ENCODE measurements at regions not wholly inside any gene's neighbourhood (a gene's known extent, or its start where the extent isn't known, plus 50 kb on each side); places are given as distances from the start of the nearest gene placed in this dataset.

GRCh38 chr6:4582506-4583417 is 193.4 kb upstream of the CDYL start:
- Histone ChIP-seq H3K4me3 (ENCODE audit: low read depth, low read length, poor library complexity, severe bottlenecking) (no peak overlapping the region), H3K27ac (ENCODE audit: low read depth, low read length, poor library complexity, severe bottlenecking) (no peak overlapping the region), H3K79me2 (ENCODE audit: insufficient read depth, low read depth, low read length) (no peaks in the 10 kb centered on the region), H2AFZ (ENCODE audit: low read length) (no peak overlapping the region), H3K4me2 (ENCODE audit: low read length) (no peak overlapping the region), H3K9me2 (ENCODE audit: insufficient read depth, low read length) (no peaks in the 10 kb centered on the region), H4K20me1 (ENCODE audit: insufficient read depth, low read length) (no peaks in the 10 kb centered on the region), H3K36me3 (ENCODE audit: insufficient read depth, low read length) (no peaks in the 10 kb centered on the region), H3K4me1 (ENCODE audit: insufficient read depth, low read length, poor library complexity, severe bottlenecking) (no peaks in the 10 kb centered on the region), H3K9me3 (ENCODE audit: low read length) (no peaks in the 10 kb centered on the region)
- intact Hi-C loops (cut with micrococcal nuclease; ENCODE audit: unreplicated experiment): no loop called here
- ChIA-PET CTCF (ENCODE audit: unreplicated experiment) (no interaction called here), POLR2A (interaction anchor here (0.6 kb wide), 1 partner anchor 465 kb away, joined by 3 read pairs; no protein-coding TSS in a partner anchor)
- no peak for DNase-seq (ENCODE audit: low spot score)
- BruUV-seq (replicated peaks): no TSS peak
- TF ChIP-seq EZH2phosphoT487 (IDR thresholded peaks at IDR 0.05; ENCODE audit: borderline replicate concordance, low read depth, low read length): no peak
- TF ChIP-seq, protein P1, sequence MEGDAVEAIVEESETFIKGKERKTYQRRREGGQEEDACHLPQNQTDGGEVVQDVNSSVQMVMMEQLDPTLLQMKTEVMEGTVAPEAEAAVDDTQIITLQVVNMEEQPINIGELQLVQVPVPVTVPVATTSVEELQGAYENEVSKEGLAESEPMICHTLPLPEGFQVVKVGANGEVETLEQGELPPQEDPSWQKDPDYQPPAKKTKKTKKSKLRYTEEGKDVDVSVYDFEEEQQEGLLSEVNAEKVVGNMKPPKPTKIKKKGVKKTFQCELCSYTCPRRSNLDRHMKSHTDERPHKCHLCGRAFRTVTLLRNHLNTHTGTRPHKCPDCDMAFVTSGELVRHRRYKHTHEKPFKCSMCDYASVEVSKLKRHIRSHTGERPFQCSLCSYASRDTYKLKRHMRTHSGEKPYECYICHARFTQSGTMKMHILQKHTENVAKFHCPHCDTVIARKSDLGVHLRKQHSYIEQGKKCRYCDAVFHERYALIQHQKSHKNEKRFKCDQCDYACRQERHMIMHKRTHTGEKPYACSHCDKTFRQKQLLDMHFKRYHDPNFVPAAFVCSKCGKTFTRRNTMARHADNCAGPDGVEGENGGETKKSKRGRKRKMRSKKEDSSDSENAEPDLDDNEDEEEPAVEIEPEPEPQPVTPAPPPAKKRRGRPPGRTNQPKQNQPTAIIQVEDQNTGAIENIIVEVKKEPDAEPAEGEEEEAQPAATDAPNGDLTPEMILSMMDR (conservative IDR thresholded peaks at IDR 0.05; ENCODE audit: low read length): no peak

DNA sequence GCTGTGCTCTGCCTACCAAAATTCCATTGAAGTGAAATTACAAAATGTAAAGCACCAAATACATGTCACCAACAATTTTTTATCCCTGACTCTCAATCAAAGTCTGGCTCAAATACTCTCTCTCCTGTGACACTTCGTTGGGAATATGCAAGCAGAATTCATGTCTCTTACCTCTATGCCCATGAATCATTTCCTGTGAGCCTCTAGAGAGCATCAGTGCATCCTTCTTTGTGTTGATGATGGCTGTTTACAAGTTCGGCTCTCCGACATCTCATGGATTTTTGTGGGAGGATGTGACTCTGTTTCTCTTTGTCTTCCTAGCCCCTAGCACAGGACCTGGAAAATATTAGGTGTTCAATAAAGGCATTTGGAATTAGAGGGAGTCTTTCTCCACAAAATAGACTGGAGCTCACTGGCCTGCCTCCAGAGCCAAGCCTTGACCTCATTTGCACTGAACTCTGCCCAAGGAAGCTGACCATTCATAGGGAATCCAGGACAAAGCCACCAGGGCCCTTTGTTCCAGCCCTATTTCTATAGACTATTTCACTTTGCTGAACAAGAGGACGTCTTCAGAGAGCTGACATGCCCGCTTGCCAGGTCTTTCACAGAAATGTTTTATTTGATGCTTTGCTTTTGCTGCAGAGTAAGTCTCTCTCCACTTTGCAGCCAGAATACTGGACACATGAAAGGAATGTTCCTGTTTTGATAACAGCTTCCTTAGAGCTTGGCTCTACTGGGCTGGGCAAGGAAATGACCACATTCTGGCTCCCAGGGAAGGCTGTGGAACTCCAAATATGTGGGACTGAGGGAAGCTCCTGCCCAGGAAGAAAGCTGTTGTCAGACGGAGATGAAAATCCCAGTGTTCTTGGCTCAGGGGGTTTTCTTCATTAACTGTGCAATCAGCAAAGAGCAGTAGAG is 194.5 kb upstream of the CDYL start:
- Histone ChIP-seq H3K4me1 (ENCODE audit: insufficient read depth, low read length, poor library complexity, severe bottlenecking) (no peaks in the 10 kb centered on the region), H3K4me3 (ENCODE audit: low read depth, low read length, poor library complexity, severe bottlenecking) (no peak overlapping the region), H2AFZ (ENCODE audit: low read length) (no peak overlapping the region), H3K4me2 (ENCODE audit: low read length) (no peak overlapping the region), H3K79me2 (ENCODE audit: insufficient read depth, low read depth, low read length) (no peaks in the 10 kb centered on the region), H3K9me3 (ENCODE audit: low read length) (no peaks in the 10 kb centered on the region), H3K9me2 (ENCODE audit: insufficient read depth, low read length) (no peaks in the 10 kb centered on the region), H4K20me1 (ENCODE audit: insufficient read depth, low read length) (no peaks in the 10 kb centered on the region), H3K36me3 (ENCODE audit: insufficient read depth, low read length) (no peaks in the 10 kb centered on the region), H3K27ac (ENCODE audit: low read depth, low read length, poor library complexity, severe bottlenecking) (no peak overlapping the region)
- POLR2A ChIA-PET: interaction anchor here (0.5 to 0.6 kb wide), 2 partner anchors 870 to 1135 kb away, joined by 3 read pairs; no protein-coding TSS in a partner anchor
- TF ChIP-seq EZH2phosphoT487 (IDR thresholded peaks at IDR 0.05; ENCODE audit: borderline replicate concordance, low read depth, low read length): no peak
- TF ChIP-seq, protein P1 (conservative IDR thresholded peaks at IDR 0.05; ENCODE audit: low read length): no peak
- intact Hi-C loops (cut with micrococcal nuclease; ENCODE audit: unreplicated experiment): no loop called here
- BruUV-seq (replicated peaks): no TSS peak
- CTCF ChIA-PET (ENCODE audit: unreplicated experiment): no interaction called here
- DNase-seq (ENCODE audit: low spot score): no peak
